ENCODE measurements at regions not wholly inside any gene's neighbourhood (a gene's known extent, or its start where the extent isn't known, plus 50 kb on each side); places are given as distances from the start of the nearest gene placed in this dataset.

- H3K79me2 ChIP-seq (ENCODE audit: low read depth): no peaks in the 10 kb centered on the region
- no peak overlapping the region for H3K4me2 ChIP-seq
- Mint-ChIP-seq H3K36me3 (no peaks in the 10 kb centered on the region), H3K9me3 (peaks cover 7% of the 10 kb centered on the region), H3K4me3 (no peak overlapping the region), H3K27me3 (ENCODE audit: insufficient read depth, low read depth) (no peaks in the 10 kb centered on the region), H3K4me1 (no peaks in the 10 kb centered on the region), H3K27ac (no peak overlapping the region)
- H3K27me3 ChIP-seq: no peaks in the 10 kb centered on the region
- H3K27ac ChIP-seq: no peak overlapping the region
- TF ChIP-seq EZH2 (IDR thresholded peaks at IDR 0.05): no peak
- TF ChIP-seq EZH2phosphoT487 (IDR thresholded peaks at IDR 0.05): no peak
- no peak for TF ChIP-seq CTCF (IDR thresholded peaks at IDR 0.05)
- H3K9me3 ChIP-seq (ENCODE audit: low read depth): no peaks in the 10 kb centered on the region
- H3F3A ChIP-seq (ENCODE audit: low read depth): no peaks in the 10 kb centered on the region
- H2AFZ ChIP-seq (replicated peaks): no peak overlapping the region
- no peak for DNase-seq (ENCODE audit: low spot score)
- H3K4me3 ChIP-seq: no peak overlapping the region
- H4K20me1 ChIP-seq (ENCODE audit: low read depth): no peaks in the 10 kb centered on the region
- H3K9ac ChIP-seq: no peak overlapping the region
- H3K36me3 ChIP-seq: no peaks in the 10 kb centered on the region
- no peaks in the 10 kb centered on the region for H3K4me1 ChIP-seq
Observed at GRCh38 chr14:66284346-66284745, 201.8 kb upstream of the CCDC196 start.

DNA sequence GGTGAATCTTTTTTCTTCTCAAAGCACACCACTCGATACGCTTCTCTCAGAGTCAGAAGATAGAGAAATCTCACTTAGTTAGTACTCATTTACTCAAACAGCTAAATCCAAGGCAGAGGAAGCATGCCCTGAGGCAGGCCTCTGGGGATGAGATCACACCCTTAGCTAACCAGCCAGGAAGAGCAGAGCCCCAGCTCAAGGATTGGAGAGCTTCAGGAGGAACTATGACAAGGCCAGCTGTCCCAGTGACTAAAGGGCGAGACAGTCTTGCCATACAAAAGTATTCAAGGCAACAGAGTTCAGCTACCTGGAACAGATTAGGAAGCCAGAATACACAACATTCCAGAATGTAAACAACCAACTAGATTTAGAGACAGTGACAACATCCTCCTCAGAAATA is 197.7 kb upstream of the CCDC196 start:
- H3K27ac Mint-ChIP-seq: no peak overlapping the region
- no peaks in the 10 kb centered on the region for H3K4me1 Mint-ChIP-seq
- H3K9ac ChIP-seq: no peak overlapping the region
- no peaks in the 10 kb centered on the region for H3K36me3 Mint-ChIP-seq
- no peaks in the 10 kb centered on the region for H4K20me1 ChIP-seq (ENCODE audit: low read depth)
- TF ChIP-seq EZH2 (IDR thresholded peaks at IDR 0.05) (no peak), CTCF (IDR thresholded peaks at IDR 0.05) (no peak), EZH2phosphoT487 (IDR thresholded peaks at IDR 0.05) (no peak)
- H3K4me2 ChIP-seq: no peak overlapping the region
- H3K4me3 Mint-ChIP-seq: no peak overlapping the region
- no peak overlapping the region for H3K4me3 ChIP-seq
- H3K9me3 Mint-ChIP-seq: peaks cover 7% of the 10 kb centered on the region
- no peaks in the 10 kb centered on the region for H3K36me3 ChIP-seq
- H3K27ac ChIP-seq: no peak overlapping the region
- no peaks in the 10 kb centered on the region for H3K79me2 ChIP-seq (ENCODE audit: low read depth)
- DNase-seq (ENCODE audit: low spot score): no peak
- H3K4me1 ChIP-seq: no peaks in the 10 kb centered on the region
- H3F3A ChIP-seq (ENCODE audit: low read depth): no peaks in the 10 kb centered on the region
- no peaks in the 10 kb centered on the region for H3K27me3 Mint-ChIP-seq (ENCODE audit: insufficient read depth, low read depth)
- no peaks in the 10 kb centered on the region for H3K27me3 ChIP-seq
- no peak overlapping the region for H2AFZ ChIP-seq (replicated peaks)
- no peaks in the 10 kb centered on the region for H3K9me3 ChIP-seq (ENCODE audit: low read depth)

DNA sequence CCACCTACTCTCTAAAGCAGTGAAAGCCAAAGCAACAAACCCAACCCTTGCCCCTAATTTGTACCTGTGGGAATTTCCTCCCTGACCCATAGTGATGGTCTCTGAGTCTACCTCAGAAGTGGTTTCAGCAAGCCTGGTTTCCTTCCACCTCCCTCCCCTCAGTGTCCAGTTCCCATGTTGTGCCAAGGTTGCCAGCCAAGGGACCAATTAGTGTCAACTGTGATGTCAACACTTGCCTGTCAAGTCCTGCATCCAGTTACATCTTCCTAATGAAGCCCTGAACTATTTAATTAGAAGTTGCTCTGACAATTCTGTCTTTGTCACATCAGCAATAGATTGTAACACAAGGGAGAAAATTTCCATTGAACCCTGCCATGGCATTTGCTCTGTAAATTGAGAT is 194.4 kb upstream of the CCDC196 start:
- H3K9me3 ChIP-seq (ENCODE audit: low read depth): no peaks in the 10 kb centered on the region
- no peak overlapping the region for H3K9ac ChIP-seq
- H2AFZ ChIP-seq (replicated peaks): no peak overlapping the region
- H4K20me1 ChIP-seq (ENCODE audit: low read depth): no peaks in the 10 kb centered on the region
- TF ChIP-seq EZH2 (IDR thresholded peaks at IDR 0.05): no peak
- TF ChIP-seq EZH2phosphoT487 (IDR thresholded peaks at IDR 0.05): no peak
- TF ChIP-seq CTCF (IDR thresholded peaks at IDR 0.05): no peak
- no peak overlapping the region for H3K4me3 Mint-ChIP-seq
- no peak overlapping the region for H3K27ac ChIP-seq
- no peaks in the 10 kb centered on the region for H3K27me3 ChIP-seq
- H3K36me3 Mint-ChIP-seq: no peaks in the 10 kb centered on the region
- H3K4me2 ChIP-seq: no peak overlapping the region
- H3K27ac Mint-ChIP-seq: no peak overlapping the region
- no peak for DNase-seq (ENCODE audit: low spot score)
- H3K4me1 Mint-ChIP-seq: no peaks in the 10 kb centered on the region
- H3K9me3 Mint-ChIP-seq: peaks cover 7% of the 10 kb centered on the region
- H3F3A ChIP-seq (ENCODE audit: low read depth): no peaks in the 10 kb centered on the region
- H3K27me3 Mint-ChIP-seq (ENCODE audit: insufficient read depth, low read depth): no peaks in the 10 kb centered on the region
- no peak overlapping the region for H3K4me3 ChIP-seq
- H3K36me3 ChIP-seq: no peaks in the 10 kb centered on the region
- H3K79me2 ChIP-seq (ENCODE audit: low read depth): no peaks in the 10 kb centered on the region
- no peaks in the 10 kb centered on the region for H3K4me1 ChIP-seq

Data from neural progenitor cell (in vitro differentiated cells).